HFF-Myc (cell line): ENCODE measurements at regions not wholly inside any gene's neighbourhood (a gene's known extent, or its start where the extent isn't known, plus 50 kb on each side); places are given as distances from the start of the nearest gene placed in this dataset.

Source experiments
- DNase-seq: peaks from one replicate; pipeline ENCODE4 v3.0.0-alpha.2; 2011; ENCODE audit warnings: low read depth; ENCODE audit errors: extremely low read depth
- H3K4me3 ChIP-seq: replicated peaks from 2 replicates; pipeline ENCODE4 v1.5.1; 2011; ENCODE audit warnings: low read depth, mild to moderate bottlenecking, control low read depth, low read length
- TF ChIP-seq, protein P1 (sequence below): IDR thresholded peaks from 2 replicates; pipeline ENCODE4 v1.5.1; 2012; ENCODE audit warnings: mild to moderate bottlenecking, low read depth, low read length, control low read depth; ENCODE audit errors: missing control alignments

- H3K4me3 ChIP-seq, result no peak overlapping the region
- no peak for DNase-seq
- TF ChIP-seq, protein P1, sequence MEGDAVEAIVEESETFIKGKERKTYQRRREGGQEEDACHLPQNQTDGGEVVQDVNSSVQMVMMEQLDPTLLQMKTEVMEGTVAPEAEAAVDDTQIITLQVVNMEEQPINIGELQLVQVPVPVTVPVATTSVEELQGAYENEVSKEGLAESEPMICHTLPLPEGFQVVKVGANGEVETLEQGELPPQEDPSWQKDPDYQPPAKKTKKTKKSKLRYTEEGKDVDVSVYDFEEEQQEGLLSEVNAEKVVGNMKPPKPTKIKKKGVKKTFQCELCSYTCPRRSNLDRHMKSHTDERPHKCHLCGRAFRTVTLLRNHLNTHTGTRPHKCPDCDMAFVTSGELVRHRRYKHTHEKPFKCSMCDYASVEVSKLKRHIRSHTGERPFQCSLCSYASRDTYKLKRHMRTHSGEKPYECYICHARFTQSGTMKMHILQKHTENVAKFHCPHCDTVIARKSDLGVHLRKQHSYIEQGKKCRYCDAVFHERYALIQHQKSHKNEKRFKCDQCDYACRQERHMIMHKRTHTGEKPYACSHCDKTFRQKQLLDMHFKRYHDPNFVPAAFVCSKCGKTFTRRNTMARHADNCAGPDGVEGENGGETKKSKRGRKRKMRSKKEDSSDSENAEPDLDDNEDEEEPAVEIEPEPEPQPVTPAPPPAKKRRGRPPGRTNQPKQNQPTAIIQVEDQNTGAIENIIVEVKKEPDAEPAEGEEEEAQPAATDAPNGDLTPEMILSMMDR, result no peak
These were observed 102.1 kb downstream of the TYW3 start for GRCh38 chr1:74835051-74835450.

DNA sequence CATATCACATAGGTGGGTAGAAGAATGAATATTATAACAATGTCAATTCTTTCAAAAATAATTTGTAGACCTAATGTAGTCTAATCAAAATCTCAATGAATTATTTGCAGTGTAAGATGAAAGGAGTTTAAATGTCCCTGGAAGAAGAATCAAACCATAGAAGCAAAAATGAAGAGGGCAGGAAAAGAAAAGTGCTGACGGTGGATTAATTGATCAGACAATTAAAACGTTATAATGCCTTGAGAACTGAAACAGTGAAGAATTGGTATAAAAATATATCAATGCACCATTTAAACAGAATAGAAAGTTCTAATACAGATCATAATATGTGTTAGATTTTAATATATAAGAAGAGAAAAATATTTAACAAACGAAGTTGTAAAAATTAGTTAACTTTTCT, 109.8 kb downstream of the TYW3 start:
- TF ChIP-seq, protein P1, result no peak
- no peak overlapping the region for H3K4me3 ChIP-seq
- DNase-seq, result no peak

GRCh38 chr1:74847715-74848114, 114.8 kb downstream of the TYW3 start:
- H3K4me3 ChIP-seq, result no peak overlapping the region
- TF ChIP-seq, protein P1, result no peak
- no peak for DNase-seq

DNA sequence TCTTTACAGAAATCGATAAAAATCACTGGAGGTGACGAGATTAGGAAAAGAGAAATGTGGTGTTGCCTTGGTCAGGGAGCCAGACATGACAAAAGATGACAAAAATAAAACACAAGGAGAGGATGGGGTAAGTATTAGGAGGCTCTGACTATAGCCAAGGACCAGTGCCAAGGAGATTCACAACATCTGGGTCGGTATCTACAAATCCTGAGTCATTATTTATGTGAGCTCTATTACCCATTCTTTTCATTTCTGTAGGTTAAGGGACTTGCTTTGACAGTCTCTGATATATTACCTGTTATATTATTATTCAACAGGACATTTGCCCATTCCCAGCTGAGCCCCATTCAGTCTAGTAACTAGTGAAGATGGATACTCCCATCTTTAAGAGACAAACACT, 120.8 kb downstream of the TYW3 start:
- H3K4me3 ChIP-seq, result no peak overlapping the region
- TF ChIP-seq, protein P1, result no peak
- no peak for DNase-seq

DNA sequence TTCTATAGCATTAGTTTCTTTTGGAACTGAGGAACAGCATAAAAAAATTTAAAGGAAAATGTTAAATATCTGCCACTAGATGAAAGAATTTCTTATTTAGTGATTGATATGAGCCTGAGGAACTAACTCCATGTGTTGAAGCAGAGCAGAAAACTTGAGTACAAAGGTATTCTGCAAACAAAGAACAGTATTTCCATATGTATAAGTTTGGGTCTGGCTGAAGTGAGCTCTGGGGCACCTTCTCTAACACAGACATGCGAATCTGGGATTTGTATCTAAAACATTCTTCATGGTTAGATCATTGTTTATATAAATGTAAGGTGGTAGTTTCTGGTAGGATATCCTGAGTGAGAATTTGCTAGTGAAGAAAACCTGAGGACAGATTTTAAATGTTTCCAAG, 123.2 kb downstream of the TYW3 start:
- no peak overlapping the region for H3K4me3 ChIP-seq
- DNase-seq, result no peak
- TF ChIP-seq, protein P1, result no peak

DNA sequence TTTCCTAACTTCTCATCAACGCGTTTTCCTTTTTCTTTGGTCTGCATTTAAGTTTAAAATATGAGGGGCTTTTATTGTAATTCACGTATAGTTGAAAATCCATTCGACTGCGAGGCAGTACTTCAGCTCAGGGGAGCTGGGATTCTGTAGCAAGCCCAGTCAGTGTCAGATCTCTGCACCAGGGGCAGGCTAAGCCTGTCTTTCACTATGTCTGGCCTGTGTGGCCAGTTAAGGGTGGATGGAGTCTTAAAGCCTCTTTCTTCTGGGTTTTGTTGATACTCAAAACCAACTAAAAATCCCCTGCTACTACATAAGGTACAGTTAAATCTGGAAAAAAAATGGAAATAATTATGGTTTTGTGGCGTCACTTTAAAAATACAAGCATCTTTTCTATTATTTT, 124.7 kb downstream of the TYW3 start:
- TF ChIP-seq, protein P1, result no peak
- no peak overlapping the region for H3K4me3 ChIP-seq

GRCh38 chr1:74858136-74858535, 125.2 kb downstream of the TYW3 start:
- DNase-seq, result peak; percentile 66
- TF ChIP-seq, protein P1, result no peak

More for the DNA sequence above, 124.7 kb downstream of the TYW3 start:
- DNase-seq, result no peak

More at GRCh38 chr1:74858136-74858535, 125.2 kb downstream of the TYW3 start:
- no peak overlapping the region for H3K4me3 ChIP-seq
